NCI-H1417 treated with DMSO at 0.1 percent for 48 hours (cell line): ENCODE measurements at regions not wholly inside any gene's neighbourhood (a gene's known extent, or its start where the extent isn't known, plus 50 kb on each side); places are given as distances from the start of the nearest gene placed in this dataset.
"Not testable (repeated sequence)": the region's sequence is repeated elsewhere in the genome, so short reads cannot be mapped to it uniquely, and the experiment has no call there.

Source experiments
- DNase-seq: peaks from one replicate; lab custom pipeline; 2025; lab: John Stamatoyannopoulos, UW

- no peak for DNase-seq
Observed at GRCh38 chr4:10816571-10816970, 132.0 kb upstream of the CLNK start.

GRCh38 chr4:10811991-10812390, 127.4 kb upstream of the CLNK start:
- DNase-seq: no peak

- DNase-seq: no peak
Observed at GRCh38 chr4:10810411-10810810, 125.8 kb upstream of the CLNK start.

GRCh38 chr4:10809905-10810304, 125.3 kb upstream of the CLNK start:
- no peak for DNase-seq

- DNase-seq: no peak
Observed at GRCh38 chr4:10808591-10808990, 124.0 kb upstream of the CLNK start.

GRCh38 chr4:10806953-10807645, 122.5 kb upstream of the CLNK start:
- DNase-seq: no peak

GRCh38 chr4:10803713-10804343, 119.3 kb upstream of the CLNK start:
- no peak for DNase-seq

- DNase-seq: no peak
Observed at GRCh38 chr4:10787365-10787764, 102.8 kb upstream of the CLNK start.

GRCh38 chr4:10784621-10785020, 100.1 kb upstream of the CLNK start:
- DNase-seq: no peak

- no peak for DNase-seq
Observed at GRCh38 chr4:10783351-10783750, 98.8 kb upstream of the CLNK start.

- DNase-seq: no peak
Observed at GRCh38 chr4:10781805-10782204, 97.2 kb upstream of the CLNK start.

GRCh38 chr4:10780803-10781202, 96.2 kb upstream of the CLNK start:
- DNase-seq: not testable (repeated sequence)

- not testable (repeated sequence) for DNase-seq
Observed at GRCh38 chr4:10775132-10775531, 90.6 kb upstream of the CLNK start.

- DNase-seq: no peak
Observed at GRCh38 chr4:10773656-10774055, 89.1 kb upstream of the CLNK start.

- no peak for DNase-seq
Observed at GRCh38 chr4:10773010-10773409, 88.4 kb upstream of the CLNK start.

GRCh38 chr4:10765386-10765785, 80.8 kb upstream of the CLNK start:
- no peak for DNase-seq

GRCh38 chr4:10762561-10762960, 78.0 kb upstream of the CLNK start:
- no peak for DNase-seq

GRCh38 chr4:10761903-10762302, 77.3 kb upstream of the CLNK start:
- no peak for DNase-seq

- no peak for DNase-seq
Observed at GRCh38 chr4:10760086-10760485, 75.5 kb upstream of the CLNK start.

GRCh38 chr4:10758906-10759305, 74.3 kb upstream of the CLNK start:
- DNase-seq: no peak

GRCh38 chr4:10753856-10754402, 69.4 kb upstream of the CLNK start:
- DNase-seq: no peak

GRCh38 chr4:10753336-10753735, 68.8 kb upstream of the CLNK start:
- DNase-seq: no peak

GRCh38 chr4:10750714-10751113, 66.1 kb upstream of the CLNK start:
- no peak for DNase-seq

GRCh38 chr4:10747186-10747585, 62.6 kb upstream of the CLNK start:
- DNase-seq: no peak
